ENCODE measurements at regions not wholly inside any gene's neighbourhood (a gene's known extent, or its start where the extent isn't known, plus 50 kb on each side); places are given as distances from the start of the nearest gene placed in this dataset.

- H3K27ac Mint-ChIP-seq = no peak overlapping the region
Measured at GRCh38 chr7:155222061-155222460, 75.6 kb upstream of the INSIG1 start.

GRCh38 chr7:155222573-155222972, 75.1 kb upstream of the INSIG1 start:
- no peak overlapping the region for H3K4me3 Mint-ChIP-seq
- peaks cover 3% of the 10 kb centered on the region for H3K27me3 Mint-ChIP-seq (ENCODE audit: insufficient read depth, low read depth)
- no peak overlapping the region for H3K27ac ChIP-seq
- H2AFZ ChIP-seq (replicated peaks) = no peak overlapping the region
- no peaks in the 10 kb centered on the region for H3K9me3 Mint-ChIP-seq
- H3K4me3 ChIP-seq = no peak overlapping the region
- TF ChIP-seq EZH2phosphoT487 (IDR thresholded peaks at IDR 0.05) (no peak), CTCF (IDR thresholded peaks at IDR 0.05) (no peak), EZH2 (IDR thresholded peaks at IDR 0.05) (no peak)
- no peak overlapping the region for H3K27ac Mint-ChIP-seq
- H3K9ac ChIP-seq = no peak overlapping the region
- no peak overlapping the region for H3K4me2 ChIP-seq
- DNase-seq (ENCODE audit: low spot score) = no peak
- H3K27me3 ChIP-seq = peaks cover 10% of the 10 kb centered on the region
- H3K9me3 ChIP-seq (ENCODE audit: low read depth) = no peaks in the 10 kb centered on the region
- no peaks in the 10 kb centered on the region for H4K20me1 ChIP-seq (ENCODE audit: low read depth)
- H3K79me2 ChIP-seq (ENCODE audit: low read depth) = no peaks in the 10 kb centered on the region
- H3F3A ChIP-seq (ENCODE audit: low read depth) = no peaks in the 10 kb centered on the region
- H3K36me3 ChIP-seq = no peaks in the 10 kb centered on the region
- no peaks in the 10 kb centered on the region for H3K36me3 Mint-ChIP-seq
- peaks cover 50% of the 10 kb centered on the region for H3K4me1 Mint-ChIP-seq
- peaks cover 12% of the 10 kb centered on the region for H3K4me1 ChIP-seq

More at GRCh38 chr7:155222061-155222460, 75.6 kb upstream of the INSIG1 start:
- no peak for DNase-seq (ENCODE audit: low spot score)
- no peak overlapping the region for H3K4me2 ChIP-seq
- H3K36me3 ChIP-seq = no peaks in the 10 kb centered on the region
- H3K9ac ChIP-seq = no peak overlapping the region
- no peaks in the 10 kb centered on the region for H3K79me2 ChIP-seq (ENCODE audit: low read depth)
- no peak overlapping the region for H2AFZ ChIP-seq (replicated peaks)
- H3K4me3 ChIP-seq = no peak overlapping the region
- H3F3A ChIP-seq (ENCODE audit: low read depth) = no peaks in the 10 kb centered on the region
- no peaks in the 10 kb centered on the region for H3K9me3 ChIP-seq (ENCODE audit: low read depth)
- Mint-ChIP-seq H3K27me3 (ENCODE audit: insufficient read depth, low read depth) (peaks cover 3% of the 10 kb centered on the region), H3K4me3 (no peak overlapping the region), H3K36me3 (no peaks in the 10 kb centered on the region), H3K4me1 (peaks cover 44% of the 10 kb centered on the region), H3K9me3 (no peaks in the 10 kb centered on the region)
- H3K27me3 ChIP-seq = peaks cover 5% of the 10 kb centered on the region
- no peak for TF ChIP-seq EZH2 (IDR thresholded peaks at IDR 0.05)
- no peak for TF ChIP-seq EZH2phosphoT487 (IDR thresholded peaks at IDR 0.05)
- TF ChIP-seq CTCF (IDR thresholded peaks at IDR 0.05) = no peak
- H3K27ac ChIP-seq = no peak overlapping the region
- H4K20me1 ChIP-seq (ENCODE audit: low read depth) = no peaks in the 10 kb centered on the region
- H3K4me1 ChIP-seq = peaks cover 10% of the 10 kb centered on the region

GRCh38 chr7:155223021-155223420, 74.7 kb upstream of the INSIG1 start:
- Histone ChIP-seq H3K36me3 (no peaks in the 10 kb centered on the region), H3K27me3 (peaks cover 15% of the 10 kb centered on the region), H3F3A (ENCODE audit: low read depth) (no peaks in the 10 kb centered on the region), H4K20me1 (ENCODE audit: low read depth) (no peaks in the 10 kb centered on the region), H2AFZ (replicated peaks) (no peak overlapping the region), H3K4me1 (peaks cover 16% of the 10 kb centered on the region), H3K27ac (no peak overlapping the region), H3K79me2 (ENCODE audit: low read depth) (no peaks in the 10 kb centered on the region), H3K9me3 (ENCODE audit: low read depth) (no peaks in the 10 kb centered on the region), H3K9ac (no peak overlapping the region), H3K4me2 (no peak overlapping the region), H3K4me3 (no peak overlapping the region)
- Mint-ChIP-seq H3K4me1 (peaks cover 54% of the 10 kb centered on the region), H3K27me3 (ENCODE audit: insufficient read depth, low read depth) (peaks cover 3% of the 10 kb centered on the region), H3K27ac (no peak overlapping the region), H3K9me3 (no peaks in the 10 kb centered on the region), H3K36me3 (no peaks in the 10 kb centered on the region), H3K4me3 (no peak overlapping the region)
- no peak for TF ChIP-seq CTCF (IDR thresholded peaks at IDR 0.05)
- no peak for TF ChIP-seq EZH2 (IDR thresholded peaks at IDR 0.05)
- TF ChIP-seq EZH2phosphoT487 (IDR thresholded peaks at IDR 0.05) = no peak
- DNase-seq (ENCODE audit: low spot score) = no peak

All from neural progenitor cell (in vitro differentiated cells).